CD4-positive, alpha-beta T cell treated with Interleukin-15 for 4 hours (primary cell): ENCODE measurements at regions not wholly inside any gene's neighbourhood (a gene's known extent, or its start where the extent isn't known, plus 50 kb on each side); places are given as distances from the start of the nearest gene placed in this dataset.
"Not testable (repeated sequence)": the region's sequence is repeated elsewhere in the genome, so short reads cannot be mapped to it uniquely, and the experiment has no call there.

Experiments
- DNase-seq: peaks from one replicate; pipeline ENCODE4 v3.0.0-alpha.2; 2020; ENCODE audit warnings: low spot score

GRCh38 chr6:139539852-139540251 is 165.4 kb upstream of the CITED2 start:
- no peak for DNase-seq

- no peak for DNase-seq
Measured at GRCh38 chr6:139538366-139538765, 163.9 kb upstream of the CITED2 start.

- no peak for DNase-seq
Measured at GRCh38 chr6:139536751-139537617, 162.5 kb upstream of the CITED2 start.

- peak; percentile 51 for DNase-seq
Measured at GRCh38 chr6:139534472-139535115, 160.1 kb upstream of the CITED2 start.

GRCh38 chr6:139533573-139534471 is 159.4 kb upstream of the CITED2 start:
- peak; percentile 14 for DNase-seq

- DNase-seq = no peak
Measured at GRCh38 chr6:139533171-139533570, 158.7 kb upstream of the CITED2 start.

- DNase-seq = peak; percentile 83
Measured at GRCh38 chr6:139531148-139532115, 157.0 kb upstream of the CITED2 start.

GRCh38 chr6:139530561-139530960 is 156.1 kb upstream of the CITED2 start:
- no peak for DNase-seq

- no peak for DNase-seq
Measured at GRCh38 chr6:139529420-139529819, 155.0 kb upstream of the CITED2 start.

- DNase-seq = no peak
Measured at GRCh38 chr6:139528471-139528870, 154.0 kb upstream of the CITED2 start.

- no peak for DNase-seq
Measured at GRCh38 chr6:139525415-139525814, 151.0 kb upstream of the CITED2 start.

- no peak for DNase-seq
Measured at GRCh38 chr6:139523986-139524385, 149.5 kb upstream of the CITED2 start.

- DNase-seq = no peak
Measured at GRCh38 chr6:139522511-139523220, 148.2 kb upstream of the CITED2 start.

- no peak for DNase-seq
Measured at GRCh38 chr6:139521338-139521737, 146.9 kb upstream of the CITED2 start.

GRCh38 chr6:139520321-139520768 is 145.9 kb upstream of the CITED2 start:
- DNase-seq = no peak

- DNase-seq = no peak
Measured at GRCh38 chr6:139519571-139520031, 145.2 kb upstream of the CITED2 start.

- no peak for DNase-seq
Measured at GRCh38 chr6:139519097-139519496, 144.6 kb upstream of the CITED2 start.

- DNase-seq = no peak
Measured at GRCh38 chr6:139518556-139519091, 144.2 kb upstream of the CITED2 start.

GRCh38 chr6:139517998-139518555 is 143.6 kb upstream of the CITED2 start:
- not testable (repeated sequence) for DNase-seq

- no peak for DNase-seq
Measured at GRCh38 chr6:139515511-139515910, 141.1 kb upstream of the CITED2 start.
